ENCODE measurements at regions not wholly inside any gene's neighbourhood (a gene's known extent, or its start where the extent isn't known, plus 50 kb on each side); places are given as distances from the start of the nearest gene placed in this dataset.

DNA sequence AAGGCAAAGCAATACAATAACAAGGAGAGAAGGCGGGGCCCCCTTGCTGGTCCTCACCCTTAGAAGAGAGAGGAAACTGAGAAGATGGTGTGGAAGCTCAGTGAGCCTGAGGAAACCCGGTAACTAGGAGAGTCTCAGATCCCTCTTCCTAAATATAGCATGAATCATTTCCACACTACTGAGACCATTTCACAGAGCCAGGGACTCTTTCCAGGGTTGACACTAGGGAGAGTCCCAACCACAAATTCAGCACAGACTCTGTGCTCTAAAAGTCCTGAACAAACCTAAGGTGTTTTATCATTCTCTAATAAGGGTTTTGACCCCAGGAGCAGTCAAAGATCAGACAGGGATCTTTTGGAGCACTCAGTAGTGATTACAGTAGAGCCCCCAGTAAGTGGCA lies 647.7 kb downstream of the KCNT2 start:
- Histone ChIP-seq H3K4me3 (no peak overlapping the region), H3K27me3 (replicated peaks) (no peaks in the 10 kb centered on the region), H3K36me3 (no peaks in the 10 kb centered on the region), H3K4me1 (replicated peaks) (no peaks in the 10 kb centered on the region), H3K9me3 (replicated peaks) (no peaks in the 10 kb centered on the region), H3K27ac (no peak overlapping the region)
- no peak for DNase-seq (ENCODE audit: low read depth in 1 of 2, low spot score in 2 of 2)

DNA sequence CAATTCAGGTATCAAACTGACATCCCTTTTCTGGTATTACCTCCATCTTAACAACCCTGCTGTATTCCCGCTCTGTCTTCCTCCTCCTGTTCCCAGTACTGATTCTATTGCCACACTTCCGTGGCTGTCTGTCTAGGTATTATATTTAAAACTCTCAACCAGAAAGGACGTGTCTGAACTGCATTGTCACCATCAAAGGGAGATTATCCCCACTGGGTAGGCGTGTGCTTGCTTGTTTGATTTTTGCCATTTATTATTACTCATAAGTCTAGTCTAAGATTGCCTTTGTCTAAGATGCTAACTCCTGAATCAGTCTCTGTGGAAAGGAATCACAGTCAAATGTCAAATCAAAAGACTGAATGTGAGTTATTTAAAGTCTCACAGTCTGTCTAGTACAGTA lies 650.1 kb downstream of the KCNT2 start:
- Histone ChIP-seq H3K9me3 (replicated peaks) (no peaks in the 10 kb centered on the region), H3K4me3 (no peak overlapping the region), H3K27ac (no peak overlapping the region), H3K27me3 (replicated peaks) (no peaks in the 10 kb centered on the region), H3K4me1 (replicated peaks) (no peaks in the 10 kb centered on the region), H3K36me3 (no peaks in the 10 kb centered on the region)
- DNase-seq (ENCODE audit: low read depth in 1 of 2, low spot score in 2 of 2): no peak

DNA sequence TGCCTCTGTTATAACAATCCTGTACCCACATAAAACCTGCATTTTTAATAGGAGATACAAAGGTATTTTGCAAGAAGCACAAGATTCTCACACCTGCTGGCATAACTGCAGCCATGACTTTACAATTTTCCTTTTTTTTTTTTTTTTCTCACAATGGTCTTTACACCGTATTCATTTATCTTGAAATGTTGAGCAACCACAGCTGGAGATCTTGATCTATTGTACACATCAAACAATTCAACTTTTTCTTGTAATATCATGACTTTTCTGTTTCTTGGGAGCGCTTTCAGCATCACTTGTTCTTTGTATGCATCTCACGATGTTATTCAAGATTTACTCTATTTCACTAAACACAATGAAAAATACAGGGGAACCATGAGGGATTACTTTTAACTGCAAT lies 651.4 kb downstream of the KCNT2 start:
- Histone ChIP-seq H3K4me3 (no peak overlapping the region), H3K36me3 (no peaks in the 10 kb centered on the region), H3K27ac (no peak overlapping the region), H3K27me3 (replicated peaks) (no peaks in the 10 kb centered on the region), H3K9me3 (replicated peaks) (no peaks in the 10 kb centered on the region), H3K4me1 (replicated peaks) (no peaks in the 10 kb centered on the region)
- no peak for DNase-seq (ENCODE audit: low read depth in 1 of 2, low spot score in 2 of 2)

DNA sequence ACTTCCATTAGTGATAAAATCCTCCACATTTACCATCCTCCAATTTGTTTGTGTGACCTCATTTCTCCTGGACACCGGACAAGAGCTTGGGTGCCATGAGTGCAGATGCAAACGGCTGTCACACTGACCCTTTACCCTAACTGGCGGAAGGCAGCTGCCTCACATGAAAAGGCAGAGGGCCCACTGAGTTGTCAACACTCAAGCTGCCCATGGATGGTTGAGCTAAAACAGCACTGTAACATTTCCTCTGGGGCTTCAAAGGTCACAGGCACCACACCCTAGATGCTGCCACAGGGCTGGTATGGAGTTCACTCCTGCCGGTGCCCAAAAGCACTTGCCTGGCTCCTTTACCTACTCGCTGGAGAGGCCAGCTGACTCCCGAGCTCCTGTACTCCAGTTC lies 653.4 kb downstream of the KCNT2 start:
- Histone ChIP-seq H3K9me3 (replicated peaks) (no peaks in the 10 kb centered on the region), H3K4me3 (no peak overlapping the region), H3K36me3 (no peaks in the 10 kb centered on the region), H3K27me3 (replicated peaks) (no peaks in the 10 kb centered on the region), H3K4me1 (replicated peaks) (no peaks in the 10 kb centered on the region), H3K27ac (no peak overlapping the region)
- DNase-seq (ENCODE audit: low read depth in 1 of 2, low spot score in 2 of 2): no peak

DNA sequence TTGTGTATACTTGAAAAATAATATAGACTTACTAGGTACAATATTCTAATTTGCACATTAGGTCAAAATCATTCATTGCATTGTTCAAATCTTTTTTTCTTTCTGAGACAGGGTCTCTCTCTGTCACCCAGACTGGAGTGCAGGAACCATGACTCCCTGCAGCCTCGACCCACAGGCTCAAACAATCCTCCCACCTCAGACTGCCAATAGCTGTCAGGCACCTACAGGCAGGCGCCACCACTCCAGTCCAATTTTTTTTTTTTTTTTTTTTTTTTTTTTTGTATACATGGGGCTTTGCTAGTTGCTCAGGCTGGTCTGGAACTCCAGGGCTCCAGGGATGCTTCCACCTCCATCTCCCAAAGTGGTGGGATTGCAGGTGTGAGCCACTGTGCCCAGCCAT lies 656.9 kb downstream of the KCNT2 start:
- Histone ChIP-seq H3K27me3 (replicated peaks) (no peaks in the 10 kb centered on the region), H3K9me3 (replicated peaks) (no peaks in the 10 kb centered on the region), H3K36me3 (no peaks in the 10 kb centered on the region), H3K4me1 (replicated peaks) (no peaks in the 10 kb centered on the region), H3K4me3 (no peak overlapping the region), H3K27ac (no peak overlapping the region)
- DNase-seq (ENCODE audit: low read depth in 1 of 2, low spot score in 2 of 2): no peak

DNA sequence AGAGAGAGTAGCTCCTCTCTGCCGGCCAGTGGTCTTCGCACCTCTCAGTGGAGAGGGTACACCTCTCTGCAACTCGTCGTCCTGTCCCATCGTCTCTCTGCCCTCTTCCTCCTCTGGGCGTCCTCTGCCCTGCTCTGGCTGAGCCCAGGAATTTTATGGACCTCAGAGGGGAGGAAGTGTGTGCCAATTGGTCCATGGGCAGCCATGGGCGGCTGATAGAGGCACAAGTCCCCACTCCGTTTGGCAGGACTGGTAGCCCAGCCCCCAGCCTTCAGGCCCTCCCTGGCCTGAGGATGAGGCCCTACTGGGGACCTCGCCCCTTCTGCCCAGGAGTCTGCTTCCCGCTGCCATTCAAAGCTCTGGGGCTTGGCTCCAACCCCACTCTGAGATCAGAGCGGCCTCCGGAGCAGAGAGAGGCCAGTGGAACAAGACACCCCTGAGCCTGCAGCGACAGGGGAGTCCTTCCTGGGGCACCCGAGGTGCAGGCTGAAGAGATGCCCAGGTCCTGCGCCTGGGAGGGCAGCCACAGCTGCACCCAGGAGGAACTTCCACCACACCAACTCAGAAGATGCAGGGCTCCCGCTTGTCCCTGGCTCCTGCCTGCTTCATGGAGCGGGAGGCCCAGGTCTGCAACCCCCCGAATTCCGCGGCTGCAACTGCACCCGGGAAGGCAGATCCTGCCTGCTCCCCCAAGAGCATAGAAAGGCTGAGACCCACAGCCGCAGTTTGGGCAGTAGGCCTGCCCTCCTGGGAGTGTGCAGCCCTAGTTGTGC lies 659.9 kb downstream of the KCNT2 start:
- H3K27ac ChIP-seq: no peak overlapping the region
- H3K36me3 ChIP-seq: no peaks in the 10 kb centered on the region
- no peak for DNase-seq (ENCODE audit: low read depth in 1 of 2, low spot score in 2 of 2)

DNA sequence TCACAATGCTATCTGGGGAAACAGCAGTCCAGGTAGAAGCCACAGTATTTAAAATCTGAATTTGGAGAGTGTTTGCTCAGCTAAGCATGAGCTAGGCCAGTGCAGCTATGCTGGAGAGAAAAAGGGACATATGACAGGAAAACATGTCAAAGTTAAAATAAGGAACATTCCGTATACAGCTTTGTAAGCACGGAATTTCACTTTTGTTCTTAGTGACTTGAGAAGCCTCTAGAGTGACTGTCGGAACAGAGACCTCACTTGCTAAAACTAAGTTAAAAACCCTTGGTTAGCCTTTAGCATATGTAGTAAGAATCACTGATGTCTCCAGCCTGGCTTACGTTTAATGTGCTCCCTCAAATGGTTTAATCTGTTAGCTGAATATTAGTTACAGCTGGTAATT lies 661.7 kb downstream of the KCNT2 start:
- Histone ChIP-seq H3K27ac (no peak overlapping the region), H3K9me3 (replicated peaks) (no peaks in the 10 kb centered on the region), H3K36me3 (no peaks in the 10 kb centered on the region), H3K27me3 (replicated peaks) (no peaks in the 10 kb centered on the region), H3K4me3 (no peak overlapping the region), H3K4me1 (replicated peaks) (no peaks in the 10 kb centered on the region)
- no peak for DNase-seq (ENCODE audit: low read depth in 1 of 2, low spot score in 2 of 2)

More for the DNA sequence above, 659.9 kb downstream of the KCNT2 start:
- Histone ChIP-seq H3K4me3 (no peak overlapping the region), H3K9me3 (replicated peaks) (no peaks in the 10 kb centered on the region), H3K4me1 (replicated peaks) (no peaks in the 10 kb centered on the region), H3K27me3 (replicated peaks) (no peaks in the 10 kb centered on the region)

DNA sequence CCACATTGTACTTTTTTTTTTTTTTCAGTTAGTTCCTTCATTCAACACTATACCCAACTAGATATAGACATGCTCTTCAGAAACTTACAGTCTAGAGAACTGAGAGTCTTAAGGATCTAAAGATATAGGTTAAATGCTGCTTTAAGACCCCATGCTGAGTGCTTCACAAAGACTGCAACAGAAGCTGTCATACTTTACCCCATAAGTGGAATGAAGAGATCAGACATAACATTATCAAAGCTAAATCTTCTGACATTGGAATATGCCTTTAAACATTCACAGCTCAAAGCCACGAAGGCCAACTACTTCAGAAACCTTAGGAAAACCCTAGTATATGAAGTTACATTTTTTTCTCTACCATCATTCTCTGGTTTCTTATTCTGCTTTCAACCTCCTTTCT lies 666.4 kb downstream of the KCNT2 start:
- no peak overlapping the region for H3K27ac ChIP-seq
- no peaks in the 10 kb centered on the region for H3K27me3 ChIP-seq (replicated peaks)
- H3K9me3 ChIP-seq (replicated peaks): no peaks in the 10 kb centered on the region
- H3K4me1 ChIP-seq (replicated peaks): no peaks in the 10 kb centered on the region
- DNase-seq (ENCODE audit: low read depth in 1 of 2, low spot score in 2 of 2): no peak
- no peak overlapping the region for H3K4me3 ChIP-seq
- H3K36me3 ChIP-seq: no peaks in the 10 kb centered on the region

DNA sequence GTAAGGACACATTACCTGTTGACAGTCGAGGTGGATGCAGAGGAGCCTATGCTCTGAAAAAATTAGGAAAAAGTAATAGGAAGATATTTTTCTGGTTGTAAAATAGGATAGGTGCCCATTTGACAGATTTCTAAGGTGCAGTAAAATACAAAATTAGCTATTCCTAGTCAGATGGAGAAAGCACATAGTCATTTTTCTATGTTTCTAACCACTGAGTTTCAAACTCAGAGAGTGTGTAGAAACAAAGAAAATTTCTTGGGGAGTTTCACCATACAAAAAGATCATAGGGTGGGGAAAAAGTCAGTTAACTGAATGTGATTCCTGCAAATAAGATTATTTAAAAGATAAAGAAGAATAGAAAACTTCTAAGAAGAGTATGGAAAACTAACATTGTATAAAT lies 666.9 kb downstream of the KCNT2 start:
- Histone ChIP-seq H3K4me1 (replicated peaks) (no peaks in the 10 kb centered on the region), H3K27me3 (replicated peaks) (no peaks in the 10 kb centered on the region), H3K4me3 (no peak overlapping the region), H3K36me3 (no peaks in the 10 kb centered on the region), H3K9me3 (replicated peaks) (no peaks in the 10 kb centered on the region), H3K27ac (no peak overlapping the region)
- DNase-seq (ENCODE audit: low read depth in 1 of 2, low spot score in 2 of 2): no peak

DNA sequence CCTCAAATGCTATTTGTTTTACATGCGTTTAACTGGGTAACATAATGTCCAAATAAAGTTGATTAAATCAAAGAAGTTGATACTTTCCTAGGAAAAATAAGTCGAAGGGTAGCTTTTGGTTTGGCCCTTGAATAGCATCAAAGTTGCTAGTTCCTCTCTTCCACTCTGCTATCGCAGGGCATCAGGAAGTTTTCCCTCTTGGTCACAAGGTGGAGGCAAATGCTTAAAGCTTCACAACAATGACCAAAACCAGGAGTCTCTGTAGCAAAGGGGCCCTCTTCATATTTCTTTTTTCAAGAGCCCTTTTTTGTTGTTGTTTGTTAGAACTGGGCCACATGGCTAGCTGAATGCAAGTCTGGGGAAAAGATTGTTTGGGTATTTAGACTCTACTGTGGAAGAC lies 668.4 kb downstream of the KCNT2 start:
- Histone ChIP-seq H3K36me3 (no peaks in the 10 kb centered on the region), H3K27ac (no peak overlapping the region), H3K27me3 (replicated peaks) (no peaks in the 10 kb centered on the region), H3K4me3 (no peak overlapping the region), H3K4me1 (replicated peaks) (no peaks in the 10 kb centered on the region), H3K9me3 (replicated peaks) (no peaks in the 10 kb centered on the region)
- no peak for DNase-seq (ENCODE audit: low read depth in 1 of 2, low spot score in 2 of 2)

DNA sequence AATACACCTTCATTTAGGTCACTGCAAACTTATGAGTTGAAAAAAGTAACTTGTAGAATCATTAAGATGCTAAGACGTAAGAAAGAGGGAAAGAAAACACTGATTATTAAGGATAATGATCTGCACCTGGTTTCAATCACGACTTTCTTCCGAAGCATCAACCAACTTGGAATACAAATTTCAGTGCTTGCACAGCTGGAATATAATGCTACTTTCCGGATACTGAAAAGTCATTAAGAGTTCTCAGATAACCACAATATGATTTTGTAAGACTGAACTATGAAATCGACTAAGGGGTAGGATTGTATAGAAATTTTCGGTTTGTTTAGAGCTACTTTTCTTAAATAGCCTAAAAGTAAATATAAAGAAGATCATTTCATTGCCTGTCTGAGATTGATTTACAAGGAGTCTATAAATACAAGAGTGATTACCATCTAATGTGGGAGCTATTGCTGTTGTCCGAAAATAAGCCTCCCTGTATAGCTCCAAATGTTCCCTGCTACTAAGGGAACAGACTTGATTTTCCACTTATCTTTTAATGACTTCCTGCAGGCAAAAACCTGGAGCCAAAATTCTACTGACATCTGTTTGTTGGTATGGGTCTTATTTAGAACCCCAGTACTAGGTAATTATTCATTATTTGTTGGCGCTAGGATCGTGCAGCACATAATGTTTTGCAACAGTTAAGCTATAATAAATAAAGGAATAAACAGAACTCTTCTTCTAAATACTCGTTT lies 673.3 kb downstream of the KCNT2 start:
- Histone ChIP-seq H3K27me3 (replicated peaks) (no peaks in the 10 kb centered on the region), H3K27ac (no peak overlapping the region), H3K36me3 (no peaks in the 10 kb centered on the region), H3K4me1 (replicated peaks) (no peaks in the 10 kb centered on the region), H3K4me3 (no peak overlapping the region), H3K9me3 (replicated peaks) (no peaks in the 10 kb centered on the region; the same call in 1 of the 2 replicates)
- no peak for DNase-seq (ENCODE audit: low read depth in 1 of 2, low spot score in 2 of 2)

DNA sequence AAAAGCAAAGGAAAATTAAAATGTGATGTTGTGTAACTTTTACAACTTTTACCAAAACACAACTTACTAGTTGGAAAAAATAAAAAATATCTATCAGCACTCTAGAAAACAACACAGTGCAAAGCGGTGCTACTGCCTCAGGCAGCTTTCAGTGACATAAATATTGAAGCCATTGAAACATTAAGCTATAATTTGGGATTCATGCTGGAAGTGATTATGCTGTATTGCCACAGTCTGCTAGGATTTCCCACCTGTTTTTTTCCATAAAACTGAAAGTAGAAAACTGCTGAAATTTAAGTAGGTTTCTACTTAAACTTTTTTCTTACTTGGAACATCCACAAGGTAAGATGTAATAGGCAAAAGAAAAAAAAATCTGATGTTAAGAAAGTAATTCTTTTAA lies 674.4 kb downstream of the KCNT2 start:
- H3K27me3 ChIP-seq (replicated peaks): no peaks in the 10 kb centered on the region
- no peaks in the 10 kb centered on the region for H3K4me1 ChIP-seq (replicated peaks)
- no peak overlapping the region for H3K4me3 ChIP-seq
- DNase-seq (ENCODE audit: low read depth in 1 of 2, low spot score in 2 of 2): no peak
- H3K36me3 ChIP-seq: no peaks in the 10 kb centered on the region
- no peak overlapping the region for H3K27ac ChIP-seq
- H3K9me3 ChIP-seq (replicated peaks): no peaks in the 10 kb centered on the region; the same call in 1 of the 2 replicates

DNA sequence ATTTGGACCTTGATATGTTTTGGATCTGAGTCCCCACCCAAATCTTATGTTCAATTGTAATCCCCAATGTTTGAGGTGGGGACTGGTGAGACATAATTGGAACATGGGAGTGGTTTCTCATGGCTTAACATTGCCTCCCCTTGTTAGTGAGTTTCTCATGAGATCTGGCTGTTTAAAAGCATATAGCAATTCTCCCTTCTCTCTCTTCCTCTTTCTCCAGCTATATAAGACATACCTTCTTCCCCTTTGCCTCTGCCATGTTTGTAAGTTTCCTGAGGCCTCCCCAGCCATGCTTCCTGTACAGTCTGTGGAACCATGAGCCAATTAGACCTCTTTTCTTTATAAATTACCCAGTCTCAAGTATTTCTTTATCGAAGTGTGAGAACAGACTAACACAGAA lies 692.4 kb downstream of the KCNT2 start:
- Histone ChIP-seq H3K27me3 (replicated peaks) (no peaks in the 10 kb centered on the region), H3K4me1 (replicated peaks) (no peaks in the 10 kb centered on the region), H3K27ac (no peak overlapping the region), H3K9me3 (replicated peaks) (no peaks in the 10 kb centered on the region), H3K4me3 (no peak overlapping the region), H3K36me3 (no peaks in the 10 kb centered on the region)
- no peak for DNase-seq (ENCODE audit: low read depth in 1 of 2, low spot score in 2 of 2)

DNA sequence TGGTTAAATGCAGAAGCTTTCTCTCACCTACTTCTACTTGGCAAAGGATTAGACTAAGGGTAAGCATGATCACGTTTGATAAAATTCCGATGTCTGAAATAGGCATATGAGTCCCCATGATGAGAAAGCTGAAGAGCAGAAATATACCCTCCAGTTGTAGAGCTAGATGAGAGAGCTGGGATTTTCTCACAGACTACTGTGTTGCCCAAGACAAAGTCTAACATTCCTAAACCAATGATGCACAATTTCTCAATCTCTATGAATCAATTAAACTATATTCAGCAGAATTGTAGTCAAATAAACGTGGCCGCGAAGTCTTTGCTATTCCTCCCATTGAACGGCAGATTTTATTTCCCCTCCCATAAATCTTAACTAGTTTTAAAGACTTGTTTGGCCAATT lies 699.2 kb downstream of the KCNT2 start:
- no peak for DNase-seq (ENCODE audit: low read depth in 1 of 2, low spot score in 2 of 2)
- H3K9me3 ChIP-seq (replicated peaks): no peaks in the 10 kb centered on the region
- no peak overlapping the region for H3K4me3 ChIP-seq
- no peaks in the 10 kb centered on the region for H3K36me3 ChIP-seq
- no peak overlapping the region for H3K27ac ChIP-seq
- no peaks in the 10 kb centered on the region for H3K27me3 ChIP-seq (replicated peaks)
- H3K4me1 ChIP-seq (replicated peaks): no peaks in the 10 kb centered on the region

Measured in SJSA1 (cell line).